ENCODE measurements at regions not wholly inside any gene's neighbourhood (a gene's known extent, or its start where the extent isn't known, plus 50 kb on each side); places are given as distances from the start of the nearest gene placed in this dataset.

GRCh38 chrX:4450177-4450576, 736.7 kb upstream of the PRKX start:
- DNase-seq: no peak

- no peak for DNase-seq
These were observed 722.5 kb upstream of the PRKX start for GRCh38 chrX:4435905-4436304.

- no peak for DNase-seq
These were observed 684.0 kb upstream of the PRKX start for GRCh38 chrX:4397471-4397870.

- no peak for DNase-seq
These were observed 668.8 kb upstream of the PRKX start for GRCh38 chrX:4382273-4382672.

- DNase-seq: no peak
These were observed 667.3 kb upstream of the PRKX start for GRCh38 chrX:4380710-4381109.

GRCh38 chrX:4379071-4379470, 665.6 kb upstream of the PRKX start:
- DNase-seq: no peak

- no peak for DNase-seq
These were observed 660.3 kb upstream of the PRKX start for GRCh38 chrX:4373791-4374190.

GRCh38 chrX:4358577-4358976, 645.1 kb upstream of the PRKX start:
- no peak for DNase-seq

GRCh38 chrX:4322916-4323315, 609.5 kb upstream of the PRKX start:
- DNase-seq: no peak

- no peak for DNase-seq
These were observed 607.0 kb upstream of the PRKX start for GRCh38 chrX:4320436-4320947.

- no peak for DNase-seq
These were observed 602.4 kb upstream of the PRKX start for GRCh38 chrX:4315891-4316290.

GRCh38 chrX:4314586-4314985, 601.1 kb upstream of the PRKX start:
- DNase-seq: no peak

- no peak for DNase-seq
These were observed 563.7 kb upstream of the PRKX start for GRCh38 chrX:4277122-4277521.

GRCh38 chrX:4268676-4269075, 555.2 kb upstream of the PRKX start:
- DNase-seq: no peak

- DNase-seq: no peak
These were observed 551.6 kb upstream of the PRKX start for GRCh38 chrX:4265036-4265435.

GRCh38 chrX:4263030-4263803, 549.8 kb upstream of the PRKX start:
- DNase-seq: no peak

- DNase-seq: no peak
These were observed 539.6 kb upstream of the PRKX start for GRCh38 chrX:4253092-4253491.

GRCh38 chrX:4249401-4249800, 536.0 kb upstream of the PRKX start:
- DNase-seq: no peak

GRCh38 chrX:4243759-4244158, 530.3 kb upstream of the PRKX start:
- DNase-seq: no peak

GRCh38 chrX:4240541-4241194, 527.2 kb upstream of the PRKX start:
- no peak for DNase-seq

GRCh38 chrX:4239650-4240540, 526.4 kb upstream of the PRKX start:
- no peak for DNase-seq

GRCh38 chrX:4238916-4239315, 525.5 kb upstream of the PRKX start:
- no peak for DNase-seq

GRCh38 chrX:4225086-4225485, 511.6 kb upstream of the PRKX start:
- no peak for DNase-seq

GRCh38 chrX:4206941-4207340, 493.5 kb upstream of the PRKX start:
- DNase-seq: no peak

Data from suppressor macrophage treated with lipopolysaccharide for 4 hours (primary cell).